HL-60 (cell line): ENCODE measurements at regions not wholly inside any gene's neighbourhood (a gene's known extent, or its start where the extent isn't known, plus 50 kb on each side); places are given as distances from the start of the nearest gene placed in this dataset.

Experiments
- POLR2AphosphoS5 ChIP-seq: IDR thresholded peaks from 2 replicates; pipeline ENCODE4 v1.6.1; 2012; ENCODE audit warnings: low read depth
- TF ChIP-seq, protein P1 (sequence below): IDR thresholded peaks from one replicate; pipeline ENCODE4 v1.5.1; 2011; ENCODE audit warnings: low read length, control low read depth, inconsistent platforms; ENCODE audit not compliant: insufficient read depth

DNA sequence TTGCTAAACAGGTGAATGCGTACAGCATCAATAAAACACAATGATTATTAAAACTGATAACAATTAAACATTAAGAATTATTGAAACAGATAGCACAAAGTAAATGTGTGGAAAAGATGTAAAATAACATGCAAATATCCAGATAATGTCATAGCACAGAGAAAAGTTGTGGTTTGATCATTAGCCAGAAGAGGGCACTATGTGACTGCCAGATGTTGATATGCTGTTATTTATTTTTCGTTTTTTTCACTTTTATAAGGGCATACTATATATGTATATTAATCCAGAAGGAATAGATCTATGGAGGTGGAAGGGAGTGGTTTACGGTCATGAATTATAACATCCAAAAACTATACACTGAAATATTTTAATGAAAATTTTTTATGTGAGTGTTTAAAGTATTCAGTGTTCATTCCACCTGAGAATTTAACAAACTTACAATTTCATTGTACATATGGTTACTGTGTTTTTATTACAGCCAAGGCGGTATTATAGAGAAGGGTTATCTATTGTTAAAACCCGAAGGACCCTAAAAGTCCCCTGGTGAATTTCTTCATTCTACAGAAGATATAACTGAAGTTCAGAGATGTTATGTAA is 211.9 kb upstream of the UGT8 start:
- no peak for TF ChIP-seq POLR2AphosphoS5
- TF ChIP-seq, protein P1, sequence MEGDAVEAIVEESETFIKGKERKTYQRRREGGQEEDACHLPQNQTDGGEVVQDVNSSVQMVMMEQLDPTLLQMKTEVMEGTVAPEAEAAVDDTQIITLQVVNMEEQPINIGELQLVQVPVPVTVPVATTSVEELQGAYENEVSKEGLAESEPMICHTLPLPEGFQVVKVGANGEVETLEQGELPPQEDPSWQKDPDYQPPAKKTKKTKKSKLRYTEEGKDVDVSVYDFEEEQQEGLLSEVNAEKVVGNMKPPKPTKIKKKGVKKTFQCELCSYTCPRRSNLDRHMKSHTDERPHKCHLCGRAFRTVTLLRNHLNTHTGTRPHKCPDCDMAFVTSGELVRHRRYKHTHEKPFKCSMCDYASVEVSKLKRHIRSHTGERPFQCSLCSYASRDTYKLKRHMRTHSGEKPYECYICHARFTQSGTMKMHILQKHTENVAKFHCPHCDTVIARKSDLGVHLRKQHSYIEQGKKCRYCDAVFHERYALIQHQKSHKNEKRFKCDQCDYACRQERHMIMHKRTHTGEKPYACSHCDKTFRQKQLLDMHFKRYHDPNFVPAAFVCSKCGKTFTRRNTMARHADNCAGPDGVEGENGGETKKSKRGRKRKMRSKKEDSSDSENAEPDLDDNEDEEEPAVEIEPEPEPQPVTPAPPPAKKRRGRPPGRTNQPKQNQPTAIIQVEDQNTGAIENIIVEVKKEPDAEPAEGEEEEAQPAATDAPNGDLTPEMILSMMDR, result peak; percentile 15
